ENCODE measurements at regions not wholly inside any gene's neighbourhood (a gene's known extent, or its start where the extent isn't known, plus 50 kb on each side); places are given as distances from the start of the nearest gene placed in this dataset.

DNA sequence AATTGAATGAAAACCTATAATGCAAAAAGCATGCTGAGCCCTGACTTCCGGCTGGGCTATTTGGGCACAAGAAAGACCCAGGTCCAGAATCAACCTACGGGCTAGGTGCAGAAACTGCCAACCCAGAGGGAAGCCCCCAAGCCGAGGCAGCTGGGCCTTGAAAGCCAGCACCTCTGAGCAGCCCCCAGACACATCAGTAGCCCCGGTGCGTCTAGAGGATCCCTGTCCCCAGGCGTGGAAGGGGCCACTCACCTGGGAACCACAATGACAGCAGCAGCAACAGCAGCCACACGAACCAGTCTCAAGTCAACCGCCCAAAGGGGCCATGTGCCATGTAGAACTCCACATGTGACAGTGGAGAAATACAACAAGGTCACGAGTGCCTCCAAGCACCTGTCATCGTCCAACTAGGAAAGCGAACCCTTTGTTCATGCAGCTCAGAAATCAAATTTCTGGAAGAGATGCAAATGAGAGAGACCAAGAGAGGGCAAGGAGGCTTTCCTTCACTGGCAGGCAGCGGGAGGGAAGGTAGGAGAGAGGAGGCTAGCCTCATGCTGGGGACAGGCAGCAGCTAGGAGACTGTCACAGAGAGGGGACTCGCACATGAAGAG is 57.5 kb upstream of the CHST15 start:
- TF ChIP-seq CEBPB (IDR thresholded peaks at IDR 0.05; ENCODE audit: low read depth, low read length) (no peak), POLR2A (IDR thresholded peaks at IDR 0.05; ENCODE audit: low read depth, low read length) (no peak), NFE2L2 (IDR thresholded peaks at IDR 0.05; ENCODE audit: low read depth, low read length) (no peak), BHLHE40 (IDR thresholded peaks at IDR 0.05; ENCODE audit: low read depth, low read length) (no peak)
- TF ChIP-seq, protein P1, sequence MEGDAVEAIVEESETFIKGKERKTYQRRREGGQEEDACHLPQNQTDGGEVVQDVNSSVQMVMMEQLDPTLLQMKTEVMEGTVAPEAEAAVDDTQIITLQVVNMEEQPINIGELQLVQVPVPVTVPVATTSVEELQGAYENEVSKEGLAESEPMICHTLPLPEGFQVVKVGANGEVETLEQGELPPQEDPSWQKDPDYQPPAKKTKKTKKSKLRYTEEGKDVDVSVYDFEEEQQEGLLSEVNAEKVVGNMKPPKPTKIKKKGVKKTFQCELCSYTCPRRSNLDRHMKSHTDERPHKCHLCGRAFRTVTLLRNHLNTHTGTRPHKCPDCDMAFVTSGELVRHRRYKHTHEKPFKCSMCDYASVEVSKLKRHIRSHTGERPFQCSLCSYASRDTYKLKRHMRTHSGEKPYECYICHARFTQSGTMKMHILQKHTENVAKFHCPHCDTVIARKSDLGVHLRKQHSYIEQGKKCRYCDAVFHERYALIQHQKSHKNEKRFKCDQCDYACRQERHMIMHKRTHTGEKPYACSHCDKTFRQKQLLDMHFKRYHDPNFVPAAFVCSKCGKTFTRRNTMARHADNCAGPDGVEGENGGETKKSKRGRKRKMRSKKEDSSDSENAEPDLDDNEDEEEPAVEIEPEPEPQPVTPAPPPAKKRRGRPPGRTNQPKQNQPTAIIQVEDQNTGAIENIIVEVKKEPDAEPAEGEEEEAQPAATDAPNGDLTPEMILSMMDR (conservative IDR thresholded peaks at IDR 0.05; ENCODE audit: low read depth, low read length), result no peak
